H1 (cell line): ENCODE measurements at regions not wholly inside any gene's neighbourhood (a gene's known extent, or its start where the extent isn't known, plus 50 kb on each side); places are given as distances from the start of the nearest gene placed in this dataset.

Source experiments
- CTCF ChIA-PET: fragments of 300-600 bp; sonication (Branson Sonifier 250); formaldehyde crosslinking; loops from one replicate; lab custom pipeline; 2021; ENCODE audit not compliant: partially characterized antibody; lab: Charles Lee
- POLR2A ChIA-PET: fragments of 300-600 bp; sonication (Branson Sonifier 250); formaldehyde crosslinking; loops from one replicate; lab custom pipeline; 2021; ENCODE audit warnings: inconsistent platforms; ENCODE audit not compliant: partially characterized antibody; lab: Charles Lee
- DNase-seq, 2 experiments: peaks; one replicate each; pipeline versions ENCODE4 v3.0.0 to v3.0.0-alpha.2; 2010 to 2022; ENCODE audit warnings: low spot score in 2 of 2, low read depth in 1 of 2, mixed read lengths in 1 of 2
- FAIRE-seq: peaks from 2 replicates; lab custom pipeline; 2011; peaks lifted over from hg19 to GRCh38; lab: Jason Lieb, UNC
- H2AFZ ChIP-seq: 2 replicates; pipeline ENCODE4 v1.8.1; 2012; ENCODE audit warnings: low read length, inconsistent platforms
- H2AK5ac ChIP-seq: 2 replicates; pipeline ENCODE4 v1.6.1; 2013; ENCODE audit warnings: low read depth, low read length
- H2BK120ac ChIP-seq: replicated peaks from 2 replicates; pipeline ENCODE3; 2013; ENCODE audit warnings: low read depth, low read length, inconsistent platforms
- H2BK12ac ChIP-seq: 2 replicates; pipeline ENCODE4 v1.6.1; 2013; ENCODE audit warnings: low read depth, low read length
- H2BK15ac ChIP-seq: 2 replicates; pipeline ENCODE4 v1.6.1; 2013; ENCODE audit warnings: low read length
- H2BK20ac ChIP-seq: 2 replicates; pipeline ENCODE4 v1.6.1; 2013; ENCODE audit warnings: low read length
- H2BK5ac ChIP-seq: 2 replicates; pipeline ENCODE4 v1.6.1; 2013; ENCODE audit warnings: low read depth, low read length
- H3K14ac ChIP-seq: 2 replicates; pipeline ENCODE4 v1.6.1; 2013; ENCODE audit warnings: inconsistent platforms; ENCODE audit not compliant: insufficient read length
- H3K18ac ChIP-seq: 2 replicates; pipeline ENCODE4 v1.6.1; 2013; ENCODE audit warnings: low read length; ENCODE audit errors: extremely low read depth
- H3K23ac ChIP-seq: 2 replicates; pipeline ENCODE4 v1.6.1; 2013; ENCODE audit warnings: inconsistent platforms; ENCODE audit not compliant: insufficient read length
- H3K23me2 ChIP-seq: 2 replicates; pipeline ENCODE4 v1.6.1; 2013; ENCODE audit warnings: low read depth, low read length
- H3K27ac ChIP-seq: 2 replicates; pipeline ENCODE4 v1.6.1; 2011; ENCODE audit warnings: low read depth, low read length, inconsistent platforms
- H3K27me3 ChIP-seq, 4 experiments: replicated peaks in 1 of 4; 1 replicate in 1 of 4; 2 replicates in 3 of 4; pipeline versions ENCODE4 v1.6.1 to v1.8.1; 2011 to 2013; ENCODE audit warnings: low read length in 3 of 4, mild to moderate bottlenecking in 3 of 4, inconsistent platforms in 2 of 4, mixed read lengths in 2 of 4, moderate library complexity in 1 of 4; ENCODE audit not compliant: control insufficient read depth in 3 of 4, insufficient read depth in 3 of 4; ENCODE audit errors: extremely low read depth in 1 of 4
- H3K36me3 ChIP-seq, 4 experiments: 2 replicates each; pipeline versions ENCODE4 v1.6.1 to v1.8.1; 2011 to 2013; ENCODE audit warnings: mild to moderate bottlenecking in 4 of 4, low read length in 3 of 4, moderate library complexity in 2 of 4, control low read depth in 1 of 4, inconsistent platforms in 1 of 4; ENCODE audit not compliant: insufficient read depth in 4 of 4, control insufficient read depth in 2 of 4
- H3K4ac ChIP-seq: replicated peaks from 2 replicates; pipeline ENCODE3; 2013; ENCODE audit warnings: low read length, low read depth, mixed read lengths, inconsistent platforms; ENCODE audit not compliant: insufficient read length
- H3K4me1 ChIP-seq, 4 experiments: replicated peaks in 1 of 4; 1 replicate in 1 of 4; 2 replicates in 3 of 4; pipeline versions ENCODE4 v1.6.1 to v1.8.1; 2011 to 2013; ENCODE audit warnings: low read length in 3 of 4, inconsistent platforms in 2 of 4, mixed read lengths in 1 of 4; ENCODE audit not compliant: insufficient read depth in 4 of 4, control insufficient read depth in 3 of 4
- H3K4me2 ChIP-seq, 2 experiments: 2 replicates each; pipeline versions ENCODE4 v1.6.1 to v1.8.1; 2011 to 2013; ENCODE audit warnings: low read depth in 2 of 2, low read length in 2 of 2, control low read depth in 1 of 2, inconsistent platforms in 1 of 2, mild to moderate bottlenecking in 1 of 2; ENCODE audit not compliant: insufficient read depth in 1 of 2
- H3K4me3 ChIP-seq, 4 experiments: fragments of 200-600, 300-600 bp in 1 of 4; sonication (generic), shearing (Covaris generic), sonication (Bioruptor Twin) in 1 of 4; 2 replicates each; pipeline versions ENCODE4 v1.5.1 to v1.8.1; 2011 to 2016; ENCODE audit warnings: low read length in 4 of 4, low read depth in 3 of 4, control low read depth in 2 of 4, inconsistent platforms in 2 of 4, mild to moderate bottlenecking in 2 of 4, mixed read lengths in 1 of 4, moderate library complexity in 1 of 4; ENCODE audit not compliant: insufficient read depth in 2 of 4; ENCODE audit errors: extremely low read depth in 1 of 4
- H3K56ac ChIP-seq: replicated peaks from 2 replicates; pipeline ENCODE3; 2013; ENCODE audit warnings: low read depth, mild to moderate bottlenecking, mixed read lengths, low read length, inconsistent platforms; ENCODE audit not compliant: insufficient read length
- H3K79me1 ChIP-seq: 2 replicates; pipeline ENCODE4 v1.6.1; 2013; ENCODE audit warnings: low read depth, low read length, control low read depth
- H3K79me2 ChIP-seq, 2 experiments: 2 replicates each; pipeline versions ENCODE4 v1.6.1 to v1.8.1; 2012 to 2013; ENCODE audit warnings: low read length in 2 of 2, mild to moderate bottlenecking in 2 of 2, inconsistent platforms in 1 of 2; ENCODE audit not compliant: insufficient read depth in 2 of 2, control insufficient read depth in 1 of 2
- H3K9ac ChIP-seq, 4 experiments: replicated peaks in 1 of 4; 1 replicate in 1 of 4; 2 replicates in 3 of 4; pipeline versions ENCODE4 v1.6.1 to v1.8.1; 2011 to 2013; ENCODE audit warnings: low read depth in 3 of 4, low read length in 3 of 4, control low read depth in 2 of 4, mild to moderate bottlenecking in 2 of 4, moderate library complexity in 2 of 4, inconsistent platforms in 1 of 4; ENCODE audit errors: extremely low read depth in 1 of 4
- H3K9me3 ChIP-seq, 2 experiments: 2 replicates each; pipeline versions ENCODE4 v1.6.1 to v1.8.1; 2012 to 2013; ENCODE audit warnings: mild to moderate bottlenecking in 2 of 2, moderate library complexity in 2 of 2, control low read depth in 1 of 2, inconsistent platforms in 1 of 2, low read depth in 1 of 2, low read length in 1 of 2, mixed read lengths in 1 of 2; ENCODE audit not compliant: insufficient read depth in 2 of 2
- H4K20me1 ChIP-seq, 2 experiments: replicated peaks in 1 of 2; 2 replicates each; pipeline versions ENCODE3 to v1.8.1; 2011 to 2013; ENCODE audit warnings: inconsistent platforms in 2 of 2, low read length in 2 of 2, mild to moderate bottlenecking in 1 of 2; ENCODE audit not compliant: insufficient read depth in 2 of 2, control insufficient read depth in 1 of 2
- H4K5ac ChIP-seq: 2 replicates; pipeline ENCODE4 v1.6.1; 2013; ENCODE audit warnings: low read length, low read depth, mixed read lengths, inconsistent platforms; ENCODE audit not compliant: insufficient read length
- H4K8ac ChIP-seq: 2 replicates; pipeline ENCODE4 v1.8.0; 2013; ENCODE audit warnings: mild to moderate bottlenecking, moderate library complexity, low read length, inconsistent platforms; ENCODE audit not compliant: insufficient read depth; ENCODE audit errors: extremely low read depth
- H4K91ac ChIP-seq: replicated peaks from 2 replicates; pipeline ENCODE3; 2013; ENCODE audit warnings: low read length, mixed read lengths, inconsistent platforms; ENCODE audit not compliant: insufficient read length
- ATF2 ChIP-seq: IDR thresholded peaks from 2 replicates; pipeline ENCODE4 v1.6.1; 2012; ENCODE audit warnings: low read length, inconsistent platforms
- CREB1 ChIP-seq: IDR thresholded peaks from 2 replicates; pipeline ENCODE4 v1.6.1; 2012; ENCODE audit warnings: inconsistent platforms
- GTF2F1 ChIP-seq: IDR thresholded peaks from 2 replicates; pipeline ENCODE4 v1.6.1; 2012; ENCODE audit warnings: low read depth, low read length, improper control_type of control experiment, borderline replicate concordance
- JUN ChIP-seq: IDR thresholded peaks from 2 replicates; pipeline ENCODE4 v1.6.1; 2011; ENCODE audit warnings: low read depth, mild to moderate bottlenecking, improper control_type of control experiment, low read length
- KDM5A ChIP-seq: fragments of 200-600 bp; IDR thresholded peaks from 2 replicates; pipeline ENCODE4 v1.7.1; 2012; ENCODE audit warnings: mild to moderate bottlenecking, low read length, inconsistent platforms, mixed read lengths
- MAFK ChIP-seq: IDR thresholded peaks from 2 replicates; pipeline ENCODE4 v1.6.1; 2012; ENCODE audit warnings: low read depth, mild to moderate bottlenecking, improper control_type of control experiment, low read length
- RFX5 ChIP-seq: IDR thresholded peaks from 2 replicates; pipeline ENCODE4 v1.6.1; 2011; ENCODE audit warnings: low read depth, low read length, improper control_type of control experiment, borderline replicate concordance
- RNF2 ChIP-seq: fragments of 200-900, 300-1000 bp; sonication (generic); IDR thresholded peaks from 2 replicates; pipeline ENCODE4 v1.7.1; 2016; ENCODE audit warnings: borderline replicate concordance, low read depth, mild to moderate bottlenecking, antibody characterized with exemption, low read length; ENCODE audit not compliant: poor library complexity, severe bottlenecking; ENCODE audit errors: missing control alignments
- RXRA ChIP-seq: IDR thresholded peaks from 2 replicates; pipeline ENCODE4 v1.6.1; 2011; ENCODE audit warnings: low read depth, mild to moderate bottlenecking, low read length, moderate library complexity; ENCODE audit not compliant: insufficient read depth
- SP1 ChIP-seq: IDR thresholded peaks from 2 replicates; pipeline ENCODE4 v1.6.1; 2011; ENCODE audit warnings: low read depth, low read length
- SP2 ChIP-seq: IDR thresholded peaks from 2 replicates; pipeline ENCODE4 v1.6.1; 2012; ENCODE audit warnings: mild to moderate bottlenecking, low read length, inconsistent platforms
- TBP ChIP-seq: IDR thresholded peaks from 2 replicates; pipeline ENCODE4 v1.6.1; 2011; ENCODE audit warnings: low read depth, low read length, improper control_type of control experiment
- WGBS, 2 experiments: shearing (Covaris generic) in 1 of 2; methylation state at CpG; one replicate each; pipeline versions ENCODE4 v1.1.6 to v1.1.7; 2013 to 2015; ENCODE audit warnings: low lambda C conversion rate in 2 of 2, mixed read lengths in 2 of 2, inconsistent platforms in 1 of 2, low coverage in 1 of 2, missing lambda C conversion rate in 1 of 2; ENCODE audit not compliant: insufficient replicate concordance in 2 of 2, insufficient coverage in 1 of 2, insufficient read length in 1 of 2; ENCODE audit errors: extremely low coverage in 1 of 2, missing lambda C conversion rate in 1 of 2; 5-methylcytosine and 5-hydroxymethylcytosine counted together
- TF ChIP-seq, protein P1 (sequence below): IDR thresholded peaks from 2 replicates; pipeline ENCODE4 v1.6.1; 2012; ENCODE audit warnings: inconsistent platforms

GRCh38 chr7:156065400-156065799, 253.1 kb upstream of the SHH start:
- DNase-seq (no peak), FAIRE-seq (no peak)
- peaks cover 0 to 2% of the 10 kb centered on the region in 2 experiments for H4K20me1 ChIP-seq
- H3K27me3 ChIP-seq, result no peaks in the 10 kb centered on the region
- H2AFZ ChIP-seq, result no peak overlapping the region
- no peak overlapping the region for H2BK120ac ChIP-seq
- H2AK5ac ChIP-seq, result no peak overlapping the region
- H3K36me3 ChIP-seq, result no peaks in the 10 kb centered on the region
- ChIA-PET POLR2A (no interaction called here), CTCF (interaction anchor here (0.8 kb wide), 1 partner anchor 19 kb away, joined by 3 read pairs; no protein-coding TSS in a partner anchor)
- H2BK20ac ChIP-seq, result no peak overlapping the region
- H3K23me2 ChIP-seq, result no peaks in the 10 kb centered on the region
- peaks cover 7 to 12% of the 10 kb centered on the region in 2 experiments for H3K9me3 ChIP-seq
- H3K18ac ChIP-seq, result no peak overlapping the region
- no peaks in the 10 kb centered on the region for H3K79me2 ChIP-seq
- H3K9ac ChIP-seq, result no peak overlapping the region
- no peak overlapping the region for H3K14ac ChIP-seq
- no peak overlapping the region for H2BK15ac ChIP-seq
- no peak overlapping the region for H4K8ac ChIP-seq
- no peak overlapping the region for H3K56ac ChIP-seq
- no peak overlapping the region for H2BK5ac ChIP-seq
- WGBS, 2 experiments, result 83% methylated on average over 3 of the region's 3 CpGs; no CpG with 5 or more reads in 1 of the 2 experiments
- no peaks in the 10 kb centered on the region for H3K79me1 ChIP-seq
- H4K91ac ChIP-seq, result no peak overlapping the region
- no peak overlapping the region for H3K23ac ChIP-seq
- H3K27ac ChIP-seq, result no peak overlapping the region
- H3K4ac ChIP-seq, result no peak overlapping the region
- no peak overlapping the region for H3K4me3 ChIP-seq
- no peaks in the 10 kb centered on the region for H3K4me1 ChIP-seq
- no peak overlapping the region for H3K4me2 ChIP-seq
- no peak overlapping the region for H2BK12ac ChIP-seq
- H4K5ac ChIP-seq, result no peak overlapping the region
- TF ChIP-seq, protein P1, sequence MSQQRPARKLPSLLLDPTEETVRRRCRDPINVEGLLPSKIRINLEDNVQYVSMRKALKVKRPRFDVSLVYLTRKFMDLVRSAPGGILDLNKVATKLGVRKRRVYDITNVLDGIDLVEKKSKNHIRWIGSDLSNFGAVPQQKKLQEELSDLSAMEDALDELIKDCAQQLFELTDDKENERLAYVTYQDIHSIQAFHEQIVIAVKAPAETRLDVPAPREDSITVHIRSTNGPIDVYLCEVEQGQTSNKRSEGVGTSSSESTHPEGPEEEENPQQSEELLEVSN, result no peak
- TF ChIP-seq KDM5A (no peak), MAFK (no peak), TBP (no peak), ATF2 (no peak), CREB1 (no peak), RFX5 (no peak), GTF2F1 (no peak), SP1 (no peak), SP2 (no peak), JUN (no peak), RXRA (no peak), RNF2 (no peak)
